ENCODE measurements at regions not wholly inside any gene's neighbourhood (a gene's known extent, or its start where the extent isn't known, plus 50 kb on each side); places are given as distances from the start of the nearest gene placed in this dataset.

DNA sequence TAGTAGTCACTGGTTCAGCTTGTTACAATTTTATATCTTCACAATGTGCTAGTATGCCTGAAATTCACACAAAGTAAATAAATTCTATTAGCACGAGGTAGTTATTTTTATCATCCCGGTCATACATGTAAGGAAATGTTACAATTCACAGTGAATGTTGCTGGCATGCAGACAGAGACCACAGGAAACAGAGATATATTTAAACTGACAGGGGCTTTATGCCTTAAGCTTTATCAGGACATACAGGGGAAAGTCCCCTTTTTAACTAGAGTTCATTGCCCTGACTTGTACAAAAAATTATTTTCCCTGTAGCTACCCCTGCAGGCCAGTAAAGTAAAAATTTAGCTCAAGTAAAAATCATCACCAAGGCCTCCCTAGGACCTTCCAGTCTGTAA is 712.0 kb upstream of the NRSN1 start:
- Mint-ChIP-seq H3K4me1 (peaks cover 3% of the 10 kb centered on the region), H3K36me3 (no peaks in the 10 kb centered on the region), H3K4me3 (no peak overlapping the region), H3K9me3 (no peaks in the 10 kb centered on the region), H3K27me3 (ENCODE audit: insufficient read depth, low read depth) (no peaks in the 10 kb centered on the region), H3K27ac (no peak overlapping the region)
- H3K36me3 ChIP-seq, result no peaks in the 10 kb centered on the region
- no peak overlapping the region for H3K27ac ChIP-seq
- H4K20me1 ChIP-seq (ENCODE audit: low read depth), result no peaks in the 10 kb centered on the region
- TF ChIP-seq, protein P1, sequence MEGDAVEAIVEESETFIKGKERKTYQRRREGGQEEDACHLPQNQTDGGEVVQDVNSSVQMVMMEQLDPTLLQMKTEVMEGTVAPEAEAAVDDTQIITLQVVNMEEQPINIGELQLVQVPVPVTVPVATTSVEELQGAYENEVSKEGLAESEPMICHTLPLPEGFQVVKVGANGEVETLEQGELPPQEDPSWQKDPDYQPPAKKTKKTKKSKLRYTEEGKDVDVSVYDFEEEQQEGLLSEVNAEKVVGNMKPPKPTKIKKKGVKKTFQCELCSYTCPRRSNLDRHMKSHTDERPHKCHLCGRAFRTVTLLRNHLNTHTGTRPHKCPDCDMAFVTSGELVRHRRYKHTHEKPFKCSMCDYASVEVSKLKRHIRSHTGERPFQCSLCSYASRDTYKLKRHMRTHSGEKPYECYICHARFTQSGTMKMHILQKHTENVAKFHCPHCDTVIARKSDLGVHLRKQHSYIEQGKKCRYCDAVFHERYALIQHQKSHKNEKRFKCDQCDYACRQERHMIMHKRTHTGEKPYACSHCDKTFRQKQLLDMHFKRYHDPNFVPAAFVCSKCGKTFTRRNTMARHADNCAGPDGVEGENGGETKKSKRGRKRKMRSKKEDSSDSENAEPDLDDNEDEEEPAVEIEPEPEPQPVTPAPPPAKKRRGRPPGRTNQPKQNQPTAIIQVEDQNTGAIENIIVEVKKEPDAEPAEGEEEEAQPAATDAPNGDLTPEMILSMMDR (IDR thresholded peaks at IDR 0.05), result no peak
- TF ChIP-seq EZH2phosphoT487 (IDR thresholded peaks at IDR 0.05), result no peak
- H3K27me3 ChIP-seq, result no peaks in the 10 kb centered on the region
- H3K4me3 ChIP-seq, result no peak overlapping the region
- H3K9me3 ChIP-seq (ENCODE audit: low read depth), result no peaks in the 10 kb centered on the region
- H3K79me2 ChIP-seq (ENCODE audit: low read depth), result no peaks in the 10 kb centered on the region
- no peaks in the 10 kb centered on the region for H3F3A ChIP-seq (ENCODE audit: low read depth)
- no peaks in the 10 kb centered on the region for H3K4me1 ChIP-seq
- no peak for DNase-seq (ENCODE audit: low spot score)
- no peak overlapping the region for H3K9ac ChIP-seq
- no peak overlapping the region for H2AFZ ChIP-seq (replicated peaks)
- no peak overlapping the region for H3K4me2 ChIP-seq

DNA sequence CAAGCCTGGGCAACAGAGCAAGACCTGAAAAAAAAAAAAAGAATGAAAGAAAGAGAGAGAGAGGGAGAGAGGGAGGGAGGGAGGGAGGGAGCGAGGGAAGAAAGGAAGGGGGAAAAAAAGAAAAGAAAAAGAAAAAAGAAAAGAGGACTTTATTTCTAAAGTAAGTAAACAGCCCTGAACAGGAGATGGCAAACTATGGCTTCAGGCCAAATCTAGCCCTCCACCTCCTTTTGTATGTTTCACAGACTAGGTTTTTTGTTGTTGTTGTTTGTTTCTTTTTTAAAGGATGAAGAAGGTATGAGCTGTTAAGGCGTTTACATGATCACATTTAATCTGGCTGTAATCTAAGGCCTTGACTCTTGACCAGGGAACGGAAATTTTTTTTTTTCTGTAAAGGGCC is 711.1 kb upstream of the NRSN1 start:
- no peak overlapping the region for H3K27ac Mint-ChIP-seq
- no peak overlapping the region for H3K4me3 Mint-ChIP-seq

GRCh38 chr6:23415819-23416427 is 710.1 kb upstream of the NRSN1 start:
- Histone ChIP-seq H3K36me3 (no peaks in the 10 kb centered on the region), H4K20me1 (ENCODE audit: low read depth) (no peaks in the 10 kb centered on the region), H3F3A (ENCODE audit: low read depth) (no peaks in the 10 kb centered on the region), H3K4me3 (no peak overlapping the region), H3K27me3 (no peaks in the 10 kb centered on the region), H3K4me2 (no peak overlapping the region), H3K79me2 (ENCODE audit: low read depth) (no peaks in the 10 kb centered on the region), H2AFZ (replicated peaks) (no peak overlapping the region), H3K27ac (no peak overlapping the region), H3K9ac (no peak overlapping the region), H3K9me3 (ENCODE audit: low read depth) (no peaks in the 10 kb centered on the region), H3K4me1 (no peaks in the 10 kb centered on the region)
- no peak for DNase-seq (ENCODE audit: low spot score)
- no peak for TF ChIP-seq EZH2 (IDR thresholded peaks at IDR 0.05)
- TF ChIP-seq, protein P1 (IDR thresholded peaks at IDR 0.05), result no peak
- TF ChIP-seq EZH2phosphoT487 (IDR thresholded peaks at IDR 0.05), result no peak
- no peaks in the 10 kb centered on the region for H3K36me3 Mint-ChIP-seq
- peaks cover 3% of the 10 kb centered on the region for H3K9me3 Mint-ChIP-seq
- H3K4me1 Mint-ChIP-seq, result peaks cover 3% of the 10 kb centered on the region
- no peak overlapping the region for H3K4me3 Mint-ChIP-seq
- H3K27me3 Mint-ChIP-seq (ENCODE audit: insufficient read depth, low read depth), result peaks cover 4% of the 10 kb centered on the region
- H3K27ac Mint-ChIP-seq, result no peak overlapping the region

More for the DNA sequence above, 711.1 kb upstream of the NRSN1 start:
- Histone ChIP-seq H3F3A (ENCODE audit: low read depth) (no peaks in the 10 kb centered on the region), H2AFZ (replicated peaks) (no peak overlapping the region), H3K9ac (no peak overlapping the region), H3K4me1 (no peaks in the 10 kb centered on the region), H3K27ac (no peak overlapping the region), H3K9me3 (ENCODE audit: low read depth) (no peaks in the 10 kb centered on the region), H3K27me3 (no peaks in the 10 kb centered on the region), H3K4me3 (no peak overlapping the region), H3K36me3 (no peaks in the 10 kb centered on the region), H3K4me2 (no peak overlapping the region), H4K20me1 (ENCODE audit: low read depth) (no peaks in the 10 kb centered on the region), H3K79me2 (ENCODE audit: low read depth) (no peaks in the 10 kb centered on the region)
- no peak for DNase-seq (ENCODE audit: low spot score)
- TF ChIP-seq EZH2phosphoT487 (IDR thresholded peaks at IDR 0.05), result no peak
- TF ChIP-seq EZH2 (IDR thresholded peaks at IDR 0.05), result no peak
- TF ChIP-seq, protein P1 (IDR thresholded peaks at IDR 0.05), result no peak
- Mint-ChIP-seq H3K4me1 (peaks cover 3% of the 10 kb centered on the region), H3K36me3 (no peaks in the 10 kb centered on the region), H3K27me3 (ENCODE audit: insufficient read depth, low read depth) (peaks cover 2% of the 10 kb centered on the region), H3K9me3 (no peaks in the 10 kb centered on the region)

Measured in neural progenitor cell (in vitro differentiated cells).